Naive thymus-derived CD4-positive, alpha-beta T cell (primary cell): ENCODE measurements at regions not wholly inside any gene's neighbourhood (a gene's known extent, or its start where the extent isn't known, plus 50 kb on each side); places are given as distances from the start of the nearest gene placed in this dataset.
"Not testable (repeated sequence)": the region's sequence is repeated elsewhere in the genome, so short reads cannot be mapped to it uniquely, and the experiment has no call there.

ENCODE experiments used
- ATAC-seq: fragments of 150-1000 bp; cut with Tn5 transposase; 2 replicates; pipeline ENCODE4 v1.10.0; 2021; ENCODE audit warnings: mild to moderate bottlenecking, moderate library complexity
- CTCF ChIA-PET: fragments of 350-600 bp; sonication (Branson Sonifier 250); formaldehyde crosslinking; loops from one replicate; lab custom pipeline; 2021; ENCODE audit warnings: antibody characterized with exemption; lab: Charles Lee
- POLR2A ChIA-PET: fragments of 350-600 bp; sonication (Branson Sonifier 250); formaldehyde crosslinking; loops from one replicate; lab custom pipeline; 2021; ENCODE audit warnings: antibody characterized with exemption, inconsistent platforms; lab: Charles Lee
- DNase-seq, 9 donors: peaks; one replicate each; pipeline versions ENCODE4 v3.0.0 to v3.0.0-alpha.2; 2020 to 2022; ENCODE audit warnings: mixed read lengths in 1 of 9
- H3K27ac ChIP-seq: one replicate; pipeline ENCODE4 v1.7.0; 2013; ENCODE audit warnings: mild to moderate bottlenecking, low read depth, low read length, moderate library complexity
- H3K27me3 ChIP-seq, 2 donors: one replicate each; pipeline ENCODE4 v1.7.0; 2013; ENCODE audit warnings: low read length in 2 of 2, mild to moderate bottlenecking in 2 of 2, moderate library complexity in 2 of 2; ENCODE audit not compliant: control insufficient read depth in 2 of 2, insufficient read depth in 2 of 2
- H3K36me3 ChIP-seq, 3 experiments: 1 replicate in 2 of 3; 2 replicates in 1 of 3; pipeline ENCODE4 v1.7.0; 2013; ENCODE audit warnings: low read length in 3 of 3, mild to moderate bottlenecking in 3 of 3, moderate library complexity in 1 of 3; ENCODE audit not compliant: insufficient read depth in 3 of 3, control insufficient read depth in 2 of 3
- H3K4me1 ChIP-seq, 2 donors: one replicate each; pipeline ENCODE4 v1.7.0; 2013; ENCODE audit warnings: low read length in 2 of 2, mild to moderate bottlenecking in 2 of 2, moderate library complexity in 1 of 2; ENCODE audit not compliant: control insufficient read depth in 2 of 2, insufficient read depth in 2 of 2
- H3K4me3 ChIP-seq: 2 replicates; pipeline ENCODE4 v1.7.0; 2013; ENCODE audit warnings: mild to moderate bottlenecking, low read length
- H3K9me3 ChIP-seq, 3 experiments: 1 replicate in 2 of 3; 2 replicates in 1 of 3; pipeline ENCODE4 v1.7.0; 2013; ENCODE audit warnings: low read length in 3 of 3; ENCODE audit not compliant: control insufficient read depth in 2 of 3
- H3K27ac Mint-ChIP-seq, 9 donors: one replicate each; pipeline ENCODE4 v1.8.0; 2020 to 2022; ENCODE audit warnings: mixed read lengths in 9 of 9, mild to moderate bottlenecking in 8 of 9, moderate library complexity in 5 of 9, inconsistent platforms in 2 of 9
- H3K27me3 Mint-ChIP-seq, 5 donors: one replicate each; pipeline ENCODE4 v1.8.0; 2021 to 2022; ENCODE audit warnings: mixed read lengths in 5 of 5, mild to moderate bottlenecking in 1 of 5
- H3K36me3 Mint-ChIP-seq, 5 donors: one replicate each; pipeline ENCODE4 v1.8.0; 2020 to 2022; ENCODE audit warnings: mixed read lengths in 5 of 5, mild to moderate bottlenecking in 3 of 5, inconsistent platforms in 1 of 5
- H3K4me1 Mint-ChIP-seq, 7 donors: one replicate each; pipeline ENCODE4 v1.8.0; 2020 to 2022; ENCODE audit warnings: mixed read lengths in 7 of 7, mild to moderate bottlenecking in 3 of 7, inconsistent platforms in 1 of 7
- H3K4me3 Mint-ChIP-seq, 10 donors: one replicate each; pipeline ENCODE4 v1.8.0; 2020 to 2022; ENCODE audit warnings: mild to moderate bottlenecking in 10 of 10, mixed read lengths in 10 of 10, moderate library complexity in 6 of 10, inconsistent platforms in 2 of 10
- H3K9me3 Mint-ChIP-seq, 11 donors: one replicate each; pipeline ENCODE4 v1.8.0; 2020 to 2022; ENCODE audit warnings: mixed read lengths in 11 of 11, mild to moderate bottlenecking in 4 of 11, inconsistent platforms in 1 of 11, moderate library complexity in 1 of 11
- intact Hi-C, 2 donors: fragments of 100-400 bp; cut with micrococcal nuclease; formaldehyde crosslinking; loops; one replicate each; pipeline ENCODE4 v1.15.1; 2023

GRCh38 chr21:10416691-10417447, 104.5 kb upstream of the TPTE start:
- peaks cover 0 to 29% (median 4%) of the 10 kb centered on the region in 3 experiments for H3K9me3 ChIP-seq
- H3K27ac ChIP-seq, H3K27me3 ChIP-seq, DNase-seq, H3K4me1 ChIP-seq, H3K9me3 Mint-ChIP-seq, H3K27ac Mint-ChIP-seq, H3K36me3 ChIP-seq, H3K36me3 Mint-ChIP-seq, H3K27me3 Mint-ChIP-seq, H3K4me3 ChIP-seq, POLR2A ChIA-PET, H3K4me3 Mint-ChIP-seq, CTCF ChIA-PET, H3K4me1 Mint-ChIP-seq, intact Hi-C loops: not testable (repeated sequence)
- ATAC-seq: peak; percentile 14

- H3K27ac ChIP-seq, H3K4me1 ChIP-seq, CTCF ChIA-PET, H3K4me1 Mint-ChIP-seq, H3K27me3 ChIP-seq, H3K4me3 ChIP-seq, H3K36me3 Mint-ChIP-seq, H3K27ac Mint-ChIP-seq, DNase-seq, H3K27me3 Mint-ChIP-seq, intact Hi-C loops, H3K9me3 Mint-ChIP-seq, POLR2A ChIA-PET, H3K4me3 Mint-ChIP-seq, H3K36me3 ChIP-seq: not testable (repeated sequence)
- ATAC-seq: peak; percentile 3
- peaks cover 0 to 29% (median 4%) of the 10 kb centered on the region in 3 experiments for H3K9me3 ChIP-seq
Measured at GRCh38 chr21:10417551-10418002, 103.8 kb upstream of the TPTE start.

DNA sequence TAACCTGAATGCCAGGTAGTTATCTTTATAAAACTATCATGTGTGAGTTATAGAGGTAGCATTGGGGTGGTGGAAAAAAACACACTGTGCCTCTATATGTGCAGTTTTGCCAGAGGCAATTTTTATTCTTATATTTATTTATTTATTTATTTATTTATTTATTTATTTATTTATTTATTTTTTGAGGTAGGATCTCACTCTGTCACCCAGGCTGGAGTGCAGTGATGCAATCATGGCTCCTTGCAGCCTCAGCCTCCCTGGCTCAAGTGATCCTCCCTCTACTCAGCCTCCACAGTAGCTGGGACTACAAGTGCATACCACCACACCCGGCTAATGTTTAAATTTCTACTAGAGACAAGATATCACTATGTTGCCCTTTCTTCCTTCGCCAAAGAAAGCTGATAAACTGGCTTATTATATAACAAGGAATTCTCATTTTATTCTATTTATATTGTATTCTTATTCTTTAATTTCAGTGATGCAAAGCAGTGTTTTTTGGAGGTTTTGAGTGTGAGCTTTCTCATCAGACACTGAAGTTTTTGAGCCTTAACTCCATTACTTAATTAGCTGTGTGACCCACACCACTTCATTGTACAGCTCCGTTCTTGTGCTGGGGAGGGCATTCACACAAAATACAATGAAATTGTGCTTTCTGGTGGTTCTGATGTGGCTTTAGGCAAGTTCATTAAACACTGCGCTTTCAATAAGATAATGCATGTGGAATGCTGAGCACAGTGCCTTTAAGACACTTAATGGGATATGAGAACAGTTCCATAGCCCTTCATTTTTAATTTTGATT, 102.9 kb upstream of the TPTE start:
- DNase-seq, H3K4me1 ChIP-seq, H3K27ac Mint-ChIP-seq, ATAC-seq, H3K27me3 ChIP-seq, intact Hi-C loops, H3K4me3 ChIP-seq, H3K4me3 Mint-ChIP-seq, H3K36me3 ChIP-seq, H3K27ac ChIP-seq, H3K4me1 Mint-ChIP-seq, CTCF ChIA-PET, H3K27me3 Mint-ChIP-seq, H3K9me3 Mint-ChIP-seq, POLR2A ChIA-PET, H3K36me3 Mint-ChIP-seq: not testable (repeated sequence)
- H3K9me3 ChIP-seq: peaks cover 0 to 27% (median 4%) of the 10 kb centered on the region in 3 experiments

GRCh38 chr21:10421199-10421598, 100.2 kb upstream of the TPTE start:
- DNase-seq, ATAC-seq, H3K27me3 Mint-ChIP-seq, H3K4me1 ChIP-seq, H3K4me3 ChIP-seq, H3K4me3 Mint-ChIP-seq, H3K27me3 ChIP-seq, intact Hi-C loops, POLR2A ChIA-PET, H3K4me1 Mint-ChIP-seq, H3K36me3 ChIP-seq, H3K27ac ChIP-seq, H3K9me3 Mint-ChIP-seq, H3K27ac Mint-ChIP-seq, H3K36me3 Mint-ChIP-seq, CTCF ChIA-PET: not testable (repeated sequence)
- peaks cover 3 to 31% (median 4%) of the 10 kb centered on the region in 3 experiments for H3K9me3 ChIP-seq

DNA sequence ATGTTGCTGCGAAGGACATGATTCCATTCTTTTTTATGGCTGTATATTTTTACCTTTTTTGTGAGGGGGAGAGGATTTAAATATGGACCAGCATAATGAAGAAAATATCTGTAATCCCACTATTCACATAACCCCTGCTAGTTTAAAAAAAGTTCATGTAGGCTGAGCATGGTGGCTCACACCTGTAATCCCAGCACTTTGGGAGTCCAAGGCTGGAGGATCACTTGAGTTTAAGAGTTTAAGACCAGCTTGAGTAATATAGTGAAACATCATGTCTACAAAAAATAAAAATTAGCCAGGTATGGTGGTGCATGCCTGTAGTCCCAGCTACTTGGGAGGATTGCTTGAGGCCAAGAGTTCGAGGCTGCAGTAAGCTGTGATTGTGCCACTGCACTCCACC, 99.8 kb upstream of the TPTE start:
- H3K4me3 Mint-ChIP-seq, POLR2A ChIA-PET, H3K36me3 ChIP-seq, H3K27me3 ChIP-seq, DNase-seq, H3K27ac ChIP-seq, ATAC-seq, CTCF ChIA-PET, H3K4me3 ChIP-seq, H3K27me3 Mint-ChIP-seq, H3K36me3 Mint-ChIP-seq, H3K27ac Mint-ChIP-seq, H3K4me1 ChIP-seq, intact Hi-C loops, H3K9me3 Mint-ChIP-seq, H3K4me1 Mint-ChIP-seq: not testable (repeated sequence)
- H3K9me3 ChIP-seq: peaks cover 3 to 27% (median 4%) of the 10 kb centered on the region in 3 experiments

DNA sequence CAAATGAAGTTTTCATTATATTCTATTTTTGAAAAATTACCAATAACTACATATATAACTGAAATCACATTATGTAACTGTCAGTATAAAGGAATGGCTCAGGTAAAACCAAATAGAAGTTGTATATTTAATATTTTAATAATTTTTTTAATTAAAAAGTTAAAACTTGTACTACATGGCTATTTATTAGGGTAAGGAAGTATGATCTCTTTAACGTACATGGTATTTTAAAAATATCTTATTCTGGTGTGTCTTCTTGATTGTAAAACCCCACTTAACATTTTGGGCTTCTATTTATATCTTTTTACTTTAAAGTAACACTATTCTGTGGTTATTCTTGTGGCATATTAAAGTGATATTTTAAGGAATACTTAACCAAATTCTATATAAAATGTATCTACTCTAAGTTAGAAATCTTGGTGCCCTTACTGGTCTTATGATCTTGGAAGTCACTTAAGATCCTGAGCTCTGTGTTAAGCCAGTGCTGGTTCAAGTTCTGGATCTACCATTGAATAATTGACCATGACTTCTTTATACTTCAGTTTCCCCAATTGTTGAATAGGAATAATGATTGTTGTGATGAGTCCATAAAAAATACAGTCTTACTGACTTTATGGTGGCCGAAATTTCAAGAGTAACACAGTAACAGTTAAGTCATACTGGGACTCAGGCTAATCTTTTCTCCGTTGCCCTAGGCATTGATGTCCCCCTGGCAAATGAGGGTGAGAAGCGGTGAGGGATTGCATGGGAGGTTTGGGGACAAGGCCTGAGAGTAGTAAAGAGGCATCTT, 97.1 kb upstream of the TPTE start:
- POLR2A ChIA-PET: not testable (repeated sequence)

More for the DNA sequence above, 97.1 kb upstream of the TPTE start:
- CTCF ChIA-PET, intact Hi-C loops, H3K36me3 Mint-ChIP-seq, ATAC-seq, H3K4me3 Mint-ChIP-seq, H3K27me3 ChIP-seq, H3K4me3 ChIP-seq, H3K4me1 ChIP-seq, H3K9me3 Mint-ChIP-seq, H3K4me1 Mint-ChIP-seq, H3K27ac ChIP-seq, H3K27me3 Mint-ChIP-seq, H3K36me3 ChIP-seq, H3K27ac Mint-ChIP-seq, DNase-seq: not testable (repeated sequence)
- H3K9me3 ChIP-seq: peaks cover 3 to 37% (median 8%) of the 10 kb centered on the region in 3 experiments
